ENCODE measurements at regions not wholly inside any gene's neighbourhood (a gene's known extent, or its start where the extent isn't known, plus 50 kb on each side); places are given as distances from the start of the nearest gene placed in this dataset.
"Not testable (repeated sequence)": the region's sequence is repeated elsewhere in the genome, so short reads cannot be mapped to it uniquely, and the experiment has no call there.

GRCh38 chrX:98931216-98931615 is 1478.9 kb downstream of the PCDH19 start:
- Histone ChIP-seq H3K27ac (no peak overlapping the region), H3K4me2 (no peak overlapping the region), H3K4me3 (no peak overlapping the region), H3K9me3 (peaks cover 2% of the 10 kb centered on the region), H3K36me3 (no peaks in the 10 kb centered on the region), H3K27me3 (peaks cover 39% of the 10 kb centered on the region), H3K4me1 (no peaks in the 10 kb centered on the region), H4K20me1 (no peaks in the 10 kb centered on the region), H3K9ac (no peak overlapping the region)
- no peak for TF ChIP-seq Cebpa-rat (IDR thresholded peaks at IDR 0.05)

GRCh38 chrX:98924511-98924910 is 1485.6 kb downstream of the PCDH19 start:
- Histone ChIP-seq H3K9ac (no peak overlapping the region), H4K20me1 (no peaks in the 10 kb centered on the region), H3K9me3 (peaks cover 7% of the 10 kb centered on the region), H3K4me1 (no peaks in the 10 kb centered on the region), H3K36me3 (no peaks in the 10 kb centered on the region), H3K4me2 (no peak overlapping the region), H3K27ac (no peak overlapping the region), H3K4me3 (no peak overlapping the region), H3K27me3 (peaks cover 24% of the 10 kb centered on the region)
- no peak for TF ChIP-seq Cebpa-rat (IDR thresholded peaks at IDR 0.05)

DNA sequence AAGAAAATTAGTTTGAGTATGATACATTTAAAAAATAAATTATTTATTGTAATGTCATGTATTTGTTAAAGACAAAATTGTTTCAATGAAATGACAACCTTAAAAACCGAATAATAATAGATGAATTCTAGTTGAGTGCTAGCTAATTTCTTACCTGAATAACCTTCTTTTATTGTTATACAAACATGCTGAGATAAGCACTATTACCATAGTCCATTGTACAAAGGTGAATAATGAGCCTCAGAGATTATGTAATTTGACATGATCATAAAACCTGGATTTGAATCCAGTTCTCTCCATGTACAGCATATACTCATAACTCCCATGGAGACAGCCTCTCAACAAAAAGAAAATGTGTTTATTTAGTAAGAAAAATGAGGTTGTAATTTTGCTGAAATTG is 1512.9 kb downstream of the PCDH19 start:
- TF ChIP-seq Cebpa-rat (IDR thresholded peaks at IDR 0.05), result no peak
- Histone ChIP-seq H3K36me3 (no peaks in the 10 kb centered on the region), H3K9me3 (no peaks in the 10 kb centered on the region), H3K4me1 (no peaks in the 10 kb centered on the region), H3K4me2 (no peak overlapping the region), H4K20me1 (no peaks in the 10 kb centered on the region), H3K4me3 (no peak overlapping the region), H3K9ac (no peak overlapping the region), H3K27ac (no peak overlapping the region), H3K27me3 (peaks cover 86% of the 10 kb centered on the region)

GRCh38 chrX:98850639-98851038 is 1559.4 kb downstream of the PCDH19 start:
- not testable (repeated sequence) for H3K4me1 ChIP-seq, H3K4me3 ChIP-seq, H4K20me1 ChIP-seq, H3K36me3 ChIP-seq, H3K4me2 ChIP-seq, H3K9me3 ChIP-seq, H3K27ac ChIP-seq, H3K9ac ChIP-seq
- H3K27me3 ChIP-seq, result peaks cover 29% of the 10 kb centered on the region

Data from BLaER1 (cell line).